ENCODE measurements at regions not wholly inside any gene's neighbourhood (a gene's known extent, or its start where the extent isn't known, plus 50 kb on each side); places are given as distances from the start of the nearest gene placed in this dataset.

GRCh38 chr13:43947897-43948458, 68.3 kb downstream of the LACC1 start:
- TF ChIP-seq CTCF (IDR thresholded peaks at IDR 0.05 in 4 of 5, conservative IDR thresholded peaks at IDR 0.05 in 1 of 5): no peak
- no peak for TF ChIP-seq POLR2A (IDR thresholded peaks at IDR 0.05)
